PFSK-1 (cell line): ENCODE measurements at regions not wholly inside any gene's neighbourhood (a gene's known extent, or its start where the extent isn't known, plus 50 kb on each side); places are given as distances from the start of the nearest gene placed in this dataset.

Experiments
- FOXP2 ChIP-seq: optimal IDR thresholded peaks from 2 replicates; pipeline ENCODE3; 2011; ENCODE audit warnings: borderline replicate concordance, control low read depth, inconsistent platforms; ENCODE audit not compliant: insufficient read depth; ENCODE audit errors: extremely low read length, extremely low read depth
- POLR2AphosphoS5 ChIP-seq: IDR thresholded peaks from 2 replicates; pipeline ENCODE4 v1.6.1; 2012; ENCODE audit warnings: low read depth, mild to moderate bottlenecking, control low read depth, low read length, moderate library complexity
- REST ChIP-seq, 2 experiments: IDR thresholded peaks; 2 replicates each; pipeline versions ENCODE4 v1.6.1 to v1.8.0; 2011 to 2012; ENCODE audit warnings: low read depth in 2 of 2, low read length in 2 of 2, control low read depth in 1 of 2, inconsistent platforms in 1 of 2, mild to moderate bottlenecking in 1 of 2, moderate library complexity in 1 of 2; ENCODE audit not compliant: insufficient read depth in 1 of 2
- SIN3A ChIP-seq: IDR thresholded peaks from 2 replicates; pipeline ENCODE4 v1.6.1; 2012; ENCODE audit warnings: mild to moderate bottlenecking, low read length, moderate library complexity, borderline replicate concordance; ENCODE audit not compliant: insufficient read depth
- TAF1 ChIP-seq: IDR thresholded peaks from 2 replicates; pipeline ENCODE4 v1.6.1; 2012; ENCODE audit warnings: low read length, control low read depth, borderline replicate concordance; ENCODE audit not compliant: insufficient read depth

DNA sequence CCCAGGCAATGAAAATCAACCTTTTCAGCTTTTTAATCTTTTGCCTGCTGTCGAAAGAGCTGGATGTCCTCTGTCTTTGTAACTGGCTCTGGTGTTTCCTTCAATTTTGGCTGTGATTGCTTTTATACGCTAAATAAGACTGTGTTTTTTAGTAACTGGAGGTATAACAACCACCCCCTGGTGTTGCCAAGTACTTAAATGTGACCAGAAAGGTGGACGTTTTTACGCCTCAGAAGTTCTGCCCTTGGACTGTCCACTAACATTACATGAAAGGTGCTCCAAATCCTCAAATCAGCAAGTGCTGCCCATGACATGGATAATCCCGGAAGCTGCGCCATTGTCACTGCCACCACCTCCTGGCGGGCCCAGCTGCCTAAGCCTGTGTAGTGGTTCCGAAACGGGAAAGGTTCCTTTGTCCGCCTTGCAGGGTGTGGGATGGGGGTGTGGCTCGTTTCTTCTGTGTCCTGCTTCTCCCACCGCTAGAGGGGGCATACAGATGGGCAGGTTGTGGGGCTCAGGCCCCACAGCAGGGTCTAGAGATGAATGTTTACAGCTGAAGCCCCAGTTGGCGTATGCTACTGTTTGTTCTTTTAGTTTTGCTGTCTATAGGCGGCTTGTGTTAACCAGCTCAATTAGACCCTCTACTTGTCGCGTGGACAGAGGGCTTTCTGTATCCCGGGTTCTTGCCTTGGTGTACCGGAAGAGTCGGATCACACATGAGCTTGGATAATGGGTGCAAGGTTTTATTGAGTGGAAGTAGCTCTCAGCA lies 82.2 kb upstream of the SEPTIN5 start:
- no peak for TF ChIP-seq TAF1
- TF ChIP-seq POLR2AphosphoS5 = no peak
- TF ChIP-seq SIN3A = no peak
- TF ChIP-seq REST (IDR thresholded peaks at IDR 0.05; ENCODE audit: insufficient read depth in 1 of 2, low read depth in 2 of 2, low read length in 2 of 2) = no peak
- no peak for TF ChIP-seq FOXP2

DNA sequence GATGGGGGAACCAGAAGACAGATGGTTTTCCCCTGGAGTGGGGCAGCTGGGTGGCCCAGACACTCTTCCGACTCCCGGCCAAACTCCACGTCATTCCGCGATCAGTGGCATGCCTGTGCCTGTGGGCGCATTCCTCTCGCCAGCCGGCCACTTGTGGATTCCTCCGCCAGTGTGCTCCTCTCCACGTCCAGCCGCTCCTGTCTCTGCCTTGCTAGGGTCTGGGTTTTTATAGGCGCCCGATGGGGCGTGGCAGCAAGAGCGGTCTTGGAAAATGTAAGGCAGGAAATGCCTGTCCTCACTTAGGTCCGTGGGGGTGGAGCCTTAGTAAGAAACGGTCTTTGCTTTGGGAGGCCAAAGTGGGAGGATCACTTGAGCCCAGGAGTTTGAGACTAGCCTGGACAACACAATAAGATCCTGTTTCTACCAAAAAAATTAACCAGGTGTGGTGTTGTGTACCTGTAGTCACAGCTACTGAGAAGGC lies 81.6 kb upstream of the SEPTIN5 start:
- no peak for TF ChIP-seq POLR2AphosphoS5

DNA sequence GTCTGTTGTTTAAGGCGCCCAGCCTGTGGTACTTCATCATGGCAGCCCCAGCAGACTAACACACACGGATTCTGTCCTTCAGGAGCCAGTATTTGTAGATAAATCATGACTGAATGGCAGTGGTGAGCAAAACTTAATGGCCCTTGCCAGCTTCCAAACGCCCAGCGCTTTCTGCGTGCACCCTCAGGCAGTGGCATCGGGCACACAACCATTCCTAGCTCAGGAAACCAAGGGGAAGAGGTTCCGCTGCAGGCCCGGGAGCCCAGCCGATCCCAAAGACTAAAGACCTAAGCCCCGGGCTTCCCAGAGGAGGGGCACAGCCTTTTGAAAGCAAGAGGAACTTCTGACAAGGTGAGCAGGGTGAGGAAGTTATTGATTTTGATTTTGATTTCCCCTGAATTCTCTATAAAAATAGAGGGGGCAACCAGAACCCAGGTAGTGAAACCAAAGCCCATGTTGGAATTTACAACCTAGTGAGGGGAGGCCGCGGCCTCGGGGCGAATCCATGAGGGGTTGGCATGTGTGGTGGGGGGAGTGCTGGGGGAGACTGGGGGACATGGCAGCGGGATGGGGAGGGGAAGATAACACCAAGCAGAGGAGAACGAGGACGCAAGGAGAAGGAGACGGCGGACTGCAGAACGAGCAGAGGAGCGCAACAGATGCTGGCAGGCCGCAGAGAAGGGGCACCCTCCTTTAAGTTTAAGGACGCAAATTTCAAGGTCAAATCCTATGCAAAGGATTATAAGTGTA lies 79.9 kb upstream of the SEPTIN5 start:
- no peak for TF ChIP-seq REST (IDR thresholded peaks at IDR 0.05; ENCODE audit: insufficient read depth in 1 of 2, low read depth in 2 of 2, low read length in 2 of 2)
- no peak for TF ChIP-seq POLR2AphosphoS5
- TF ChIP-seq FOXP2 = no peak
- TF ChIP-seq SIN3A = no peak
- TF ChIP-seq TAF1 = no peak

DNA sequence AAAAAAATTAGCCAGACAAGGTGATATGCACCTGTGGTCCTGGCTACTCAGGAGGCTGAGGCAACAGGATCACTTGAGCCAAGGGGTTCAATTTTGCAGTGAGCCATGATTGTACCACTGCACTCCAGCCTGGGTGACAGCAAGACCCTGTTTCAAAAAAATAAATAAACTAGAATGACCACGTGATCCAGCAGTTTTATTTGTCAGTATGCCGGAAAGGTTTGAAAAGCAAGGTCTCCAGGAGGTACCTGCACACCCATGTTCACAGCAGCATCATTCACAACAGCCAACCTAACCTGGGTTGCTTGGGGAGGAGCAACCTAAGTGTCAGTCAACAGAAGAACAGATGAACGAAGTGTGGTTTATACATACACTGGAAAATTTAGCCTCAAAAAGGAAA lies 78.7 kb upstream of the SEPTIN5 start:
- TF ChIP-seq FOXP2 (no peak), POLR2AphosphoS5 (no peak), REST (IDR thresholded peaks at IDR 0.05; ENCODE audit: insufficient read depth in 1 of 2, low read depth in 2 of 2, low read length in 2 of 2) (no peak), SIN3A (no peak), TAF1 (no peak)

DNA sequence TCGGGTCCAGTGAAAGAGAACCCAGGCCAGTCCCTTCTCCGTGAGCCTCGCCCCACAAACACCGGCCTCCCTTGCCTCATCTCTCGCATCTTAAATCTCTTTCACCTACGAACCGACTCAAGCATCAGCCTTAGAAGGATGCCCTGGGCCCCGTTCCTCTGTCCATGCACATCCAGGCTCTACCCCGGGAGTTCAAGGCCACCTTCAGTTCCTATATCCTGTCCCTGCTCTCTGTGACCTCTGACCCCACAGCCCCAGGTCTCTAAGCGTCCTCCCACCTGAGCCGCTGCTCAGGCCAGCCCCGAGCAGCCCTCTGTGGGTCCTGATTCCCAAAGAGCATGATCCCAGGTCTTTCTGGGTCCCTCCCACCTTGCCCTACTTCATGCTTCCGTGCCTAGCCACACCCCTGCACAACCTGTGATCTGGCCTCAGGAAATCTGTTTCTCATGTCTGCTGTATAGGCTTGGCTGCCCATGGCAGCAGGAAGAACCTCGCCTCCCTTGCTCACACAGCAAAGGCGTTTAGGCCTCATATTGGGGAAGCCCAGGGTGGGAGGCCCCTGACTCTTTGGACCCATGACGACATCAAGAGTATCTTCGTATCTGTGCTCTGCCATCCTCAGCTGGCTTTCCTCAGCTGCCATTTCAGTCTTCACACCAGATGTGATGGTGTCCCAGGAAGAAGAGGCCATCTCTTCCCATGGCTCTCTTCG lies 77.5 kb upstream of the SEPTIN5 start:
- TF ChIP-seq POLR2AphosphoS5 = no peak
- TF ChIP-seq FOXP2 = no peak
- no peak for TF ChIP-seq SIN3A
- no peak for TF ChIP-seq TAF1
- no peak for TF ChIP-seq REST (IDR thresholded peaks at IDR 0.05; ENCODE audit: insufficient read depth in 1 of 2, low read depth in 2 of 2, low read length in 2 of 2)
